HepG2 (cell line): ENCODE measurements at regions not wholly inside any gene's neighbourhood (a gene's known extent, or its start where the extent isn't known, plus 50 kb on each side); places are given as distances from the start of the nearest gene placed in this dataset.

Experiments
- EP300 ChIP-seq, 3 experiments: sonication (generic) in 1 of 3; formaldehyde crosslinking in 1 of 3; IDR thresholded peaks; 2 replicates each; pipeline versions ENCODE4 v1.5.1 to v1.6.1; 2011 to 2020; ENCODE audit warnings: low read depth in 2 of 3, low read length in 2 of 3, borderline replicate concordance in 1 of 3, improper control_type of control experiment in 1 of 3, mild to moderate bottlenecking in 1 of 3, missing genetic modification reagents in 1 of 3, moderate library complexity in 1 of 3
- GATAD1 ChIP-seq: IDR thresholded peaks from 2 replicates; pipeline ENCODE4 v1.6.1; 2016; ENCODE audit warnings: missing genetic modification reagents, missing compliant biosample characterization
- NPAS2 ChIP-seq: sonication (generic); formaldehyde crosslinking; IDR thresholded peaks from 2 replicates; pipeline ENCODE4 v1.8.0; 2022; ENCODE audit warnings: mild to moderate bottlenecking, missing genetic modification reagents, borderline replicate concordance
- POLR2A ChIP-seq, 2 experiments: IDR thresholded peaks; 2 replicates each; pipeline ENCODE4 v1.6.1; 2011; ENCODE audit warnings: low read depth in 2 of 2, low read length in 2 of 2, mild to moderate bottlenecking in 1 of 2, moderate library complexity in 1 of 2; ENCODE audit not compliant: insufficient read depth in 1 of 2
- POLR2AphosphoS5 ChIP-seq: IDR thresholded peaks from 2 replicates; pipeline ENCODE4 v1.6.1; 2012; ENCODE audit warnings: low read depth, low read length
- SMARCE1 ChIP-seq: fragments of 450-650 bp; IDR thresholded peaks from 2 replicates; pipeline ENCODE4 v1.6.1; 2017; ENCODE audit warnings: borderline replicate concordance
- STAT6 ChIP-seq: sonication (generic); formaldehyde crosslinking; IDR thresholded peaks from 2 replicates; pipeline ENCODE4 v1.4.0; 2020; ENCODE audit warnings: missing genetic modification reagents, mild to moderate bottlenecking, borderline replicate concordance
- ZNF775 ChIP-seq: sonication (generic); formaldehyde crosslinking; IDR thresholded peaks from 2 replicates; pipeline ENCODE4 v1.4.0; 2020; ENCODE audit warnings: missing genetic modification reagents, mild to moderate bottlenecking, moderate library complexity, borderline replicate concordance
- TF ChIP-seq, protein P1 (sequence below): sonication (generic); formaldehyde crosslinking; IDR thresholded peaks from 2 replicates; pipeline ENCODE4 v1.5.0; 2020; ENCODE audit warnings: mild to moderate bottlenecking, missing genetic modification reagents, moderate library complexity

GRCh38 chr11:127249576-127249975 lies 249.0 kb upstream of the KIRREL3 start:
- TF ChIP-seq ZNF775 (CRISPR knock-in tag) (no peak), NPAS2 (CRISPR knock-in tag) (no peak), POLR2AphosphoS5 (no peak), SMARCE1 (no peak), STAT6 (CRISPR knock-in tag) (no peak), GATAD1 (CRISPR knock-in tag) (no peak), EP300 (IDR thresholded peaks at IDR 0.05; ENCODE audit: low read depth in 2 of 2, low read length in 2 of 2) (no peak), EP300 (CRISPR knock-in tag; IDR thresholded peaks at IDR 0.05; ENCODE audit: borderline replicate concordance) (no peak), POLR2A (IDR thresholded peaks at IDR 0.05; ENCODE audit: insufficient read depth in 1 of 2, low read depth in 2 of 2, low read length in 2 of 2) (no peak)
- TF ChIP-seq, protein P1, sequence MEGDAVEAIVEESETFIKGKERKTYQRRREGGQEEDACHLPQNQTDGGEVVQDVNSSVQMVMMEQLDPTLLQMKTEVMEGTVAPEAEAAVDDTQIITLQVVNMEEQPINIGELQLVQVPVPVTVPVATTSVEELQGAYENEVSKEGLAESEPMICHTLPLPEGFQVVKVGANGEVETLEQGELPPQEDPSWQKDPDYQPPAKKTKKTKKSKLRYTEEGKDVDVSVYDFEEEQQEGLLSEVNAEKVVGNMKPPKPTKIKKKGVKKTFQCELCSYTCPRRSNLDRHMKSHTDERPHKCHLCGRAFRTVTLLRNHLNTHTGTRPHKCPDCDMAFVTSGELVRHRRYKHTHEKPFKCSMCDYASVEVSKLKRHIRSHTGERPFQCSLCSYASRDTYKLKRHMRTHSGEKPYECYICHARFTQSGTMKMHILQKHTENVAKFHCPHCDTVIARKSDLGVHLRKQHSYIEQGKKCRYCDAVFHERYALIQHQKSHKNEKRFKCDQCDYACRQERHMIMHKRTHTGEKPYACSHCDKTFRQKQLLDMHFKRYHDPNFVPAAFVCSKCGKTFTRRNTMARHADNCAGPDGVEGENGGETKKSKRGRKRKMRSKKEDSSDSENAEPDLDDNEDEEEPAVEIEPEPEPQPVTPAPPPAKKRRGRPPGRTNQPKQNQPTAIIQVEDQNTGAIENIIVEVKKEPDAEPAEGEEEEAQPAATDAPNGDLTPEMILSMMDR = no peak
